ENCODE measurements at regions not wholly inside any gene's neighbourhood (a gene's known extent, or its start where the extent isn't known, plus 50 kb on each side); places are given as distances from the start of the nearest gene placed in this dataset.

DNA sequence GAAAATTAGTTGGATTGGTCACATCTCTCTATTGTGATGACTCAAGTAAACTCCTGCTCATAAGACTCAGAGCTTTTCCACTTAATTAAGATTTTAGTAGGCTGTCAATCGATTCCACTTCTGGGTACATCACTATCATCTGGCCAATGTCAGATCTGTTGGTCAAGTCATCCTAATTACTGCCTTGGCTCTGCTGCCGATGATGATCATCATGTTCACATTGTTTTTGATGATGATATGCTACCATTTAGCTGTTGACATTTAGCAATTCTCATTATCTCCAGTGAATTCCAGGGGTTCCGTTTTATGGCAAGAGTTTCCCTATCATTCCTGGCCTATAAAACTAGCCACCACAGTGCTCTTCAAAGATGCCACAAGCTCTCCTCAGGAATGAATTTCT lies 253.4 kb downstream of the IKZF2 start:
- H3K27ac ChIP-seq (ENCODE audit: low read length), result no peak overlapping the region
- no peaks in the 10 kb centered on the region for H3K9me3 ChIP-seq (ENCODE audit: low read length)
- H3K4me3 ChIP-seq (ENCODE audit: low read length), result no peak overlapping the region
- ChIA-PET CTCF (no interaction called here), POLR2A (ENCODE audit: unreplicated experiment) (no interaction called here)
- H3K79me2 ChIP-seq (ENCODE audit: low read length), result no peaks in the 10 kb centered on the region
- no peaks in the 10 kb centered on the region for H3K9me2 ChIP-seq (replicated peaks; ENCODE audit: low read length)
- no peaks in the 10 kb centered on the region for H3K36me3 ChIP-seq (ENCODE audit: low read depth, low read length)
- H3K4me2 ChIP-seq (ENCODE audit: low read length), result no peak overlapping the region
- H3K4me1 ChIP-seq (ENCODE audit: insufficient read depth, low read length), result peaks cover 16% of the 10 kb centered on the region
- no peaks in the 10 kb centered on the region for H4K20me1 ChIP-seq (ENCODE audit: low read length)
- no peak overlapping the region for H2AFZ ChIP-seq (ENCODE audit: low read length)
- BruUV-seq (replicated peaks), result no TSS peak
- intact Hi-C loops (cut with micrococcal nuclease), result no loop called here
- H3K9ac ChIP-seq (ENCODE audit: low read length), result no peak overlapping the region
- DNase-seq (no peak), ATAC-seq (no peak)
- H3F3A ChIP-seq (ENCODE audit: low read length, unreplicated experiment), result no peaks in the 10 kb centered on the region
- TF ChIP-seq, protein P1, sequence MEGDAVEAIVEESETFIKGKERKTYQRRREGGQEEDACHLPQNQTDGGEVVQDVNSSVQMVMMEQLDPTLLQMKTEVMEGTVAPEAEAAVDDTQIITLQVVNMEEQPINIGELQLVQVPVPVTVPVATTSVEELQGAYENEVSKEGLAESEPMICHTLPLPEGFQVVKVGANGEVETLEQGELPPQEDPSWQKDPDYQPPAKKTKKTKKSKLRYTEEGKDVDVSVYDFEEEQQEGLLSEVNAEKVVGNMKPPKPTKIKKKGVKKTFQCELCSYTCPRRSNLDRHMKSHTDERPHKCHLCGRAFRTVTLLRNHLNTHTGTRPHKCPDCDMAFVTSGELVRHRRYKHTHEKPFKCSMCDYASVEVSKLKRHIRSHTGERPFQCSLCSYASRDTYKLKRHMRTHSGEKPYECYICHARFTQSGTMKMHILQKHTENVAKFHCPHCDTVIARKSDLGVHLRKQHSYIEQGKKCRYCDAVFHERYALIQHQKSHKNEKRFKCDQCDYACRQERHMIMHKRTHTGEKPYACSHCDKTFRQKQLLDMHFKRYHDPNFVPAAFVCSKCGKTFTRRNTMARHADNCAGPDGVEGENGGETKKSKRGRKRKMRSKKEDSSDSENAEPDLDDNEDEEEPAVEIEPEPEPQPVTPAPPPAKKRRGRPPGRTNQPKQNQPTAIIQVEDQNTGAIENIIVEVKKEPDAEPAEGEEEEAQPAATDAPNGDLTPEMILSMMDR (conservative IDR thresholded peaks at IDR 0.05; ENCODE audit: low read depth, low read length), result no peak
- TF ChIP-seq EZH2phosphoT487 (IDR thresholded peaks at IDR 0.05; ENCODE audit: borderline replicate concordance, low read length) (no peak), EZH2 (IDR thresholded peaks at IDR 0.05; ENCODE audit: low read length, unreplicated experiment) (no peak)
- no peaks in the 10 kb centered on the region for H3K27me3 ChIP-seq (ENCODE audit: low read length)

DNA sequence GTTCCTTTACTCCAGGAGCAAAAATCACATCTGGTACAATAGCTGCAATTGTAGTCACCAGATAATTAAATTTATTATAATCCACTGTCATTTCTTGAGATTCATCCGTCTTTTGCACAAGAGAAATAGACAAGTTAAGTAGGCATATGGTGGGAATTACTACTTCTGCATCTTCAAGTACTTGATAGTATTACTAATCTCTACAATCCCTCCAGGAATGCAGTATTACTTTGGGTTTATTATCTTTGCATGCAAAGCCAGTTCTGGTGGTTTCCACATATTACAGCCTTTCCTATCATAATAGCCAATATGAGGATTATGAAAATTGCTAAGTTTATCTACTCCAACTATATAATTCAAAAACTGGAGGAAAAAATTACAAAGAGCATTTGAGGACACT lies 254.1 kb downstream of the IKZF2 start:
- no TSS peak for BruUV-seq (replicated peaks)
- CTCF ChIA-PET, result no interaction called here

DNA sequence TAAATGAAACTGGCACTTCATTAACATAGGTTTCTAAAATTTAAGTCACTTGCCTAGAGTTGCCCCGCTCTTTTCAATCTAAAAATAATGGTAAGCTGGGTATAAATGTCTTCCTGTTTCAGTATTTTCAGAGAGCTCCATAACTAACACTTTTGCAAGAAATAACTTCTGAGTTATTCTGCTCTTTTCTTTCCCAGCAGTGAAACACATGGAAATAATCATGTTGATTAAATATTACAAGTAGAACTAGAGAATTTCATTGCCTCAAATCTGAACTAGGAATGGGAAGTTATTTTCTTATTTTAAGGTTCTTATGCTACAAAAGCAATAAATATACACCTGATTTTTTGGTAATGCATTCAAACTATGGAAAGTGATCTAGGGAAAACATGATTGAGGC lies 257.4 kb downstream of the IKZF2 start:
- Histone ChIP-seq H3K4me3 (ENCODE audit: low read length) (no peak overlapping the region), H3K79me2 (ENCODE audit: low read length) (no peaks in the 10 kb centered on the region), H3K36me3 (ENCODE audit: low read depth, low read length) (no peaks in the 10 kb centered on the region), H3K9ac (ENCODE audit: low read length) (no peak overlapping the region), H3K9me3 (ENCODE audit: low read length) (no peaks in the 10 kb centered on the region), H3K4me1 (ENCODE audit: insufficient read depth, low read length) (no peaks in the 10 kb centered on the region), H3K9me2 (replicated peaks; ENCODE audit: low read length) (no peaks in the 10 kb centered on the region), H2AFZ (ENCODE audit: low read length) (no peak overlapping the region), H3K27me3 (ENCODE audit: low read length) (no peaks in the 10 kb centered on the region), H4K20me1 (ENCODE audit: low read length) (no peaks in the 10 kb centered on the region), H3F3A (ENCODE audit: low read length, unreplicated experiment) (no peaks in the 10 kb centered on the region), H3K27ac (ENCODE audit: low read length) (no peak overlapping the region), H3K4me2 (ENCODE audit: low read length) (no peak overlapping the region)
- TF ChIP-seq EZH2phosphoT487 (IDR thresholded peaks at IDR 0.05; ENCODE audit: borderline replicate concordance, low read length), result no peak
- TF ChIP-seq EZH2 (IDR thresholded peaks at IDR 0.05; ENCODE audit: low read length, unreplicated experiment), result no peak
- TF ChIP-seq, protein P1 (conservative IDR thresholded peaks at IDR 0.05; ENCODE audit: low read depth, low read length), result no peak
- no TSS peak for BruUV-seq (replicated peaks)
- no peak for DNase-seq
- CTCF ChIA-PET, result no interaction called here
- ATAC-seq, result no peak
- intact Hi-C loops (cut with micrococcal nuclease), result loop anchor here (5.0 kb wide), 1 partner anchor 258 kb away; the partner anchor contains the start of gene IKZF2
- POLR2A ChIA-PET (ENCODE audit: unreplicated experiment), result no interaction called here

More for the DNA sequence above, 254.1 kb downstream of the IKZF2 start:
- Histone ChIP-seq H2AFZ (ENCODE audit: low read length) (no peak overlapping the region), H3K4me3 (ENCODE audit: low read length) (no peak overlapping the region), H3K4me1 (ENCODE audit: insufficient read depth, low read length) (peaks cover 13% of the 10 kb centered on the region), H3K9me3 (ENCODE audit: low read length) (no peaks in the 10 kb centered on the region), H3F3A (ENCODE audit: low read length, unreplicated experiment) (no peaks in the 10 kb centered on the region), H3K27me3 (ENCODE audit: low read length) (no peaks in the 10 kb centered on the region), H3K36me3 (ENCODE audit: low read depth, low read length) (no peaks in the 10 kb centered on the region), H3K9ac (ENCODE audit: low read length) (no peak overlapping the region), H3K4me2 (ENCODE audit: low read length) (no peak overlapping the region), H3K27ac (ENCODE audit: low read length) (no peak overlapping the region), H3K79me2 (ENCODE audit: low read length) (no peaks in the 10 kb centered on the region), H3K9me2 (replicated peaks; ENCODE audit: low read length) (no peaks in the 10 kb centered on the region), H4K20me1 (ENCODE audit: low read length) (no peaks in the 10 kb centered on the region)
- DNase-seq, result no peak
- no peak for ATAC-seq
- TF ChIP-seq EZH2phosphoT487 (IDR thresholded peaks at IDR 0.05; ENCODE audit: borderline replicate concordance, low read length) (no peak), EZH2 (IDR thresholded peaks at IDR 0.05; ENCODE audit: low read length, unreplicated experiment) (no peak)
- TF ChIP-seq, protein P1 (conservative IDR thresholded peaks at IDR 0.05; ENCODE audit: low read depth, low read length), result no peak
- POLR2A ChIA-PET (ENCODE audit: unreplicated experiment), result no interaction called here
- intact Hi-C loops (cut with micrococcal nuclease), result no loop called here

All from PC-3 (cell line).